Ectodermal cell (in vitro differentiated cells): ENCODE measurements at regions not wholly inside any gene's neighbourhood (a gene's known extent, or its start where the extent isn't known, plus 50 kb on each side); places are given as distances from the start of the nearest gene placed in this dataset.
"Not testable (repeated sequence)": the region's sequence is repeated elsewhere in the genome, so short reads cannot be mapped to it uniquely, and the experiment has no call there.

Experiments used
- H3K27ac ChIP-seq: 2 replicates; pipeline ENCODE4 v1.7.0; 2013; ENCODE audit warnings: mild to moderate bottlenecking, low read depth, low read length; ENCODE audit not compliant: insufficient read depth, poor library complexity, severe bottlenecking
- H3K27me3 ChIP-seq: 2 replicates; pipeline ENCODE4 v1.7.0; 2013; ENCODE audit warnings: mild to moderate bottlenecking, low read length; ENCODE audit not compliant: insufficient read depth, control insufficient read depth, poor library complexity, severe bottlenecking
- H3K36me3 ChIP-seq: one replicate; pipeline ENCODE4 v1.7.0; 2013; ENCODE audit warnings: low read length; ENCODE audit not compliant: control insufficient read depth, insufficient read depth
- H3K4me1 ChIP-seq: one replicate; pipeline ENCODE4 v1.7.0; 2013; ENCODE audit warnings: low read length; ENCODE audit not compliant: control insufficient read depth, insufficient read depth
- H3K4me3 ChIP-seq: 2 replicates; pipeline ENCODE4 v1.7.0; 2013; ENCODE audit warnings: low read depth, low read length, control low read depth; ENCODE audit not compliant: insufficient read depth
- H3K9me3 ChIP-seq: 2 replicates; pipeline ENCODE4 v1.7.0; 2013; ENCODE audit warnings: mild to moderate bottlenecking, low read length, moderate library complexity; ENCODE audit not compliant: control insufficient read depth
- WGBS, 2 experiments: methylation state at CpG; one replicate each; pipeline ENCODE4 v1.1.7; 2013; ENCODE audit warnings: missing lambda C conversion rate in 2 of 2; 5-methylcytosine and 5-hydroxymethylcytosine counted together

GRCh38 chr11:122405547-122406341 is 249.8 kb upstream of the UBASH3B start:
- H3K4me1 ChIP-seq: peaks cover 4% of the 10 kb centered on the region
- WGBS, 2 experiments: 92 to 93% methylated on average over 2 to 5 of the region's 5 CpGs
- no peaks in the 10 kb centered on the region for H3K36me3 ChIP-seq
- no peaks in the 10 kb centered on the region for H3K27me3 ChIP-seq
- H3K4me3 ChIP-seq: no peak overlapping the region
- no peak overlapping the region for H3K27ac ChIP-seq
- no peaks in the 10 kb centered on the region for H3K9me3 ChIP-seq

- no peaks in the 10 kb centered on the region for H3K36me3 ChIP-seq
- H3K27ac ChIP-seq: no peak overlapping the region
- H3K4me1 ChIP-seq: peaks cover 4% of the 10 kb centered on the region
- no peaks in the 10 kb centered on the region for H3K9me3 ChIP-seq
- H3K4me3 ChIP-seq: no peak overlapping the region
- H3K27me3 ChIP-seq: no peaks in the 10 kb centered on the region
Observed at GRCh38 chr11:122404571-122404970, 251.0 kb upstream of the UBASH3B start.

- H3K4me1 ChIP-seq, H3K27me3 ChIP-seq, H3K4me3 ChIP-seq, H3K36me3 ChIP-seq, H3K9me3 ChIP-seq, H3K27ac ChIP-seq: not testable (repeated sequence)
- WGBS, 2 experiments: 95 to 97% methylated on average over 4 to 5 of the region's 5 CpGs
Observed at GRCh38 chr11:122401581-122401980, 253.9 kb upstream of the UBASH3B start.

GRCh38 chr11:122399375-122399774 is 256.1 kb upstream of the UBASH3B start:
- no peaks in the 10 kb centered on the region for H3K36me3 ChIP-seq
- 94 to 100% methylated on average over 1 to 2 of the region's 2 CpGs for WGBS, 2 experiments
- no peaks in the 10 kb centered on the region for H3K27me3 ChIP-seq
- peaks cover 4% of the 10 kb centered on the region for H3K4me1 ChIP-seq
- H3K27ac ChIP-seq: no peak overlapping the region
- H3K9me3 ChIP-seq: no peaks in the 10 kb centered on the region
- H3K4me3 ChIP-seq: no peak overlapping the region

GRCh38 chr11:122398851-122399250 is 256.7 kb upstream of the UBASH3B start:
- Histone ChIP-seq H3K4me1 (peaks cover 4% of the 10 kb centered on the region), H3K27me3 (no peaks in the 10 kb centered on the region), H3K27ac (no peak overlapping the region), H3K36me3 (no peaks in the 10 kb centered on the region), H3K4me3 (no peak overlapping the region), H3K9me3 (no peaks in the 10 kb centered on the region)
- 90 to 100% methylated on average over 2 of the region's 2 CpGs for WGBS, 2 experiments

GRCh38 chr11:122398167-122398566 is 257.4 kb upstream of the UBASH3B start:
- WGBS, 2 experiments: 86% methylated on average over 1 of the region's 1 CpG; no CpG with 5 or more reads in 1 of the 2 experiments
- H3K27ac ChIP-seq: no peak overlapping the region
- no peaks in the 10 kb centered on the region for H3K27me3 ChIP-seq
- peaks cover 4% of the 10 kb centered on the region for H3K4me1 ChIP-seq
- H3K4me3 ChIP-seq: no peak overlapping the region
- H3K9me3 ChIP-seq: no peaks in the 10 kb centered on the region
- no peaks in the 10 kb centered on the region for H3K36me3 ChIP-seq

GRCh38 chr11:122395282-122395681 is 260.2 kb upstream of the UBASH3B start:
- no peaks in the 10 kb centered on the region for H3K27me3 ChIP-seq
- H3K4me3 ChIP-seq: no peak overlapping the region
- no peaks in the 10 kb centered on the region for H3K9me3 ChIP-seq
- WGBS, 2 experiments: 88 to 95% methylated on average over 1 of the region's 1 CpG
- no peak overlapping the region for H3K27ac ChIP-seq
- no peaks in the 10 kb centered on the region for H3K36me3 ChIP-seq
- no peaks in the 10 kb centered on the region for H3K4me1 ChIP-seq

GRCh38 chr11:122394313-122394712 is 261.2 kb upstream of the UBASH3B start:
- Histone ChIP-seq H3K4me3 (no peak overlapping the region), H3K36me3 (no peaks in the 10 kb centered on the region), H3K4me1 (no peaks in the 10 kb centered on the region), H3K9me3 (no peaks in the 10 kb centered on the region), H3K27ac (no peak overlapping the region), H3K27me3 (no peaks in the 10 kb centered on the region)
- 84 to 89% methylated on average over 3 of the region's 3 CpGs for WGBS, 2 experiments

- Histone ChIP-seq H3K27ac (no peak overlapping the region), H3K36me3 (no peaks in the 10 kb centered on the region), H3K4me1 (no peaks in the 10 kb centered on the region), H3K9me3 (no peaks in the 10 kb centered on the region), H3K4me3 (no peak overlapping the region), H3K27me3 (no peaks in the 10 kb centered on the region)
- 96 to 98% methylated on average over 4 of the region's 4 CpGs for WGBS, 2 experiments
Observed at GRCh38 chr11:122393209-122393860, 262.2 kb upstream of the UBASH3B start.

- Histone ChIP-seq H3K4me3 (no peak overlapping the region), H3K36me3 (no peaks in the 10 kb centered on the region), H3K27me3 (no peaks in the 10 kb centered on the region), H3K4me1 (no peaks in the 10 kb centered on the region), H3K9me3 (no peaks in the 10 kb centered on the region), H3K27ac (no peak overlapping the region)
- 76 to 96% methylated on average over 3 of the region's 3 CpGs for WGBS, 2 experiments
Observed at GRCh38 chr11:122392508-122392907, 263.0 kb upstream of the UBASH3B start.
